ENCODE measurements at regions not wholly inside any gene's neighbourhood (a gene's known extent, or its start where the extent isn't known, plus 50 kb on each side); places are given as distances from the start of the nearest gene placed in this dataset.

DNA sequence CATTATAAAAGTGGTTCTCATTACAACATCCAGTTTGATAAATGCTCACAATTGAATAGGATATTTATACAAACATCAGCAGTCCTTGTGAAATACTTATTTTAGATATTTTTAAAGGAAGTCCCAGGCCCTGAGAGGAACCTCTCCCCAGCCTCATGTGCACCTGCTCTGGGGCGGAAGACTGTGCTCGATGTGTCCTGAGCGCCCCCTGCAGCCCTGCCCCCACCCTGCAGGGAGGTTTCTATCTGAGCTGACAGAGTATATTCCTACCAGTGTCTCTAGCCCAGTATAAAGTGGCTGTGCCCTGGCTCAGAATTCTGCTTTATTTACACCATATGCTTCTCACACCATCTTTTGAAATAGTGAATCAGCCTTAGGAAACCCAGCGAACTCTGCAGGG, 1349.1 kb downstream of the TMEM121 start:
- DNase-seq (ENCODE audit: insufficient read length) (no peak), FAIRE-seq (peak; percentile 24)
- TF ChIP-seq POLR2AphosphoS5 (IDR thresholded peaks at IDR 0.05; ENCODE audit: low read depth, low read length): no peak
- no peak for TF ChIP-seq TAF1 (IDR thresholded peaks at IDR 0.05; ENCODE audit: borderline replicate concordance, low read depth, low read length)
- TF ChIP-seq POLR2A (IDR thresholded peaks at IDR 0.05; ENCODE audit: low read depth, low read length): no peak

DNA sequence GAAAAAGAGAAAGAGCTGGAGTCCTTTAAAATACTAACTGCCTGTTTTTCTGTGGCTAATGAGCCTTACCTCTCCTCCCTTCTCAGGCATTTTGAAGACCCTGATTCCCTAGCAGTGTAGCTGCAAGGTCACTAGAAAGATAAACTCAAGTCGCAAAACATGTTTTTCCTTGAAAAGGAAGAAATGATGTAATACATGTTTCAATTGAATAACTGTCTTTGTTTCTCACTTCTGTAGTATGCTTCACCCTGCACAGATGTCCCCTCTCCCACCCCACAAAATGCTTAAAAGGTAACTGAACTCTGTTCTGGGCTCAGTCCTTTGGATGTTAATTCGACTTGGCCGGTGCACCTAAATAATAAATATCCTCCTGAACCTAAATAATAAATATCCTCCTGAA, 1350.3 kb downstream of the TMEM121 start:
- FAIRE-seq: no peak
- DNase-seq (ENCODE audit: insufficient read length): no peak
- no peak for TF ChIP-seq TAF1 (IDR thresholded peaks at IDR 0.05; ENCODE audit: borderline replicate concordance, low read depth, low read length)
- TF ChIP-seq POLR2AphosphoS5 (IDR thresholded peaks at IDR 0.05; ENCODE audit: low read depth, low read length): no peak
- TF ChIP-seq POLR2A (IDR thresholded peaks at IDR 0.05; ENCODE audit: low read depth, low read length): no peak

DNA sequence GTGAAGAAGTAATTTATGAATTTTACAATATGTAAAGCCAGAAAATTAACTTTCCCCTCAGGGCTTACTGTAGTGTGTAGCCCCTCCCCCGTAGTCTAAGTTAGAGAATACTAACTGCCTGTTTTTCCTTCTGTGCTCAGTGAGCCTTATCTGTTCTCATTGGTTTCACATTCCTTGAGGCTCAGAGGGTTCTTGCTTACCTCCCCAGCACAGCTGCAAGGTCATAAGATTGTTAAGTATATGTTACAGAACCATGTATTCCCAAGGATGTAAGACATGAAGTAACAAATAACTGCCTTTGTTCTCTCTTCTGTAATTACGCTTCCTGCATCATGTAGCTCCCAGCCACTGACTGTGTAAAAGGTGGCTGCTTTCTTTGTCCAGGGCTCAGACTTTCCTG, 1351.1 kb downstream of the TMEM121 start:
- TF ChIP-seq POLR2AphosphoS5 (IDR thresholded peaks at IDR 0.05; ENCODE audit: low read depth, low read length) (no peak), POLR2A (IDR thresholded peaks at IDR 0.05; ENCODE audit: low read depth, low read length) (no peak), TAF1 (IDR thresholded peaks at IDR 0.05; ENCODE audit: borderline replicate concordance, low read depth, low read length) (no peak)
- FAIRE-seq (peak; percentile 46), DNase-seq (ENCODE audit: insufficient read length) (no peak)

DNA sequence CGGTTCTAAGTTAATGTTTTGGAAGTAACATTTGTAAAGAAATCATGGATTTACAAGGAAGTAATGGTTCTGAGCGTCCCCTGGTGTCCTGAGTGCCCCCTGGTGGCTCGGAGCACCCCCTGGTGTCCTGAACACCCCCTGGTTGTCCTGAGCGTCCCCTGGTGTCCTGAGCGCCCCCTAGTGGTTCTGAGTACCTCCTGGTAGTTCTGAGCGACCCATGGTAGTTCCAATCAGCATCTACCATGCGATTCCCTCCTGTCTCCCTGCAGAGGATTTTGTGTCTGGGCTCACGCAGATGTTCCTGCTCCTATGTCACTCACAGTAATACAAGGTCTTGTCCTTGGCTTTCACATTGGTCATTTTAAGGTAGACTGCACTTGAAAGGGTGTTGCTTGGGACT, 1352.9 kb downstream of the TMEM121 start:
- DNase-seq (ENCODE audit: insufficient read length): no peak
- peak; percentile 82 for FAIRE-seq

DNA sequence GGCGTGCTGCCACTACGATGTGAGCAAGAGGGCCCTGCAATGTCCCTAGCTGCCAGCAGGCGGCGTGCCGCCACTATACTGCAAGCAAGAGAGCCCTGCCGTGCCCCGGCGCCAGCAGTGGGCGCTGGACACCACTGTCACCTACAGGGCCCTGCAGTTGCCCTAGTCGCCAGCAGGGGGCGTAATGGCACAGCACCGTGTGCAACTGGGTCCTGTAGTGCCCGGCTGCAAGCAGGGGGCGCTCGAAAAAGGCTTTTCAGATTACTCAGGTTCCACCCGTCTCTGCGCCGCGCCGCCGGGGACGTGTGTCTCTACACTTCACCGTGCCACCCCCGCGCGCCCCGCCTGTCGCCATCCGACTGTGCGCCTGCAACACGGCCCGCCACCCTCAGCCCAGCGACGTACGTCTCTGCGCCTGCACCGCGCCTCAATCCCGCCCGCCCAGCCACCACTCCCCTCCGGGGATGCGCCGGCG, 1356.9 kb downstream of the TMEM121 start:
- DNase-seq (ENCODE audit: insufficient read length): no peak
- TF ChIP-seq POLR2A (IDR thresholded peaks at IDR 0.05; ENCODE audit: low read depth, low read length): no peak
- no peak for FAIRE-seq

More for the DNA sequence above, 1352.9 kb downstream of the TMEM121 start:
- no peak for TF ChIP-seq POLR2AphosphoS5 (IDR thresholded peaks at IDR 0.05; ENCODE audit: low read depth, low read length)
- no peak for TF ChIP-seq POLR2A (IDR thresholded peaks at IDR 0.05; ENCODE audit: low read depth, low read length)
- no peak for TF ChIP-seq TAF1 (IDR thresholded peaks at IDR 0.05; ENCODE audit: borderline replicate concordance, low read depth, low read length)
